ENCODE measurements at regions not wholly inside any gene's neighbourhood (a gene's known extent, or its start where the extent isn't known, plus 50 kb on each side); places are given as distances from the start of the nearest gene placed in this dataset.
"Not testable (repeated sequence)": the region's sequence is repeated elsewhere in the genome, so short reads cannot be mapped to it uniquely, and the experiment has no call there.

DNA sequence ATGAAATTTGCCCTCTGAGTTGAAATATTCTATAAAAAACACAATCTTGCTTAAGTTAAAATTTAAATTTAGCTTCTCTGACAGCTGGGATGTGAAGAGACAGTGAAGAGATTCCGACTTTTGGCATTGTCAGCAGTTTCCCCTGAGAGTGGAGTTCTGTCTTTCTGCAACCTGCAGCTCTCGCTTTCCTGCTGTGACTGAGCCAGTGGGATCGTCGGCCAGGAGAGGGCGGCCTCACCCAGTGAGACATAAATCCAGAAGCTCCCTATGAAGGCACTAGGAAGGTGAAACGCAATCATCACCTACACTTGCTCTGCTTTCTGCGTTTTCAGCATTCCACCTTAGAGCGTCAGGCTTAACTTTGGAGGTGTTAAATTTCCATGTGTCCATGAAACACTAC lies 75.4 kb upstream of the HNMT start:
- DNase-seq (ENCODE audit: low spot score), result peak; percentile 4

GRCh38 chr2:137892739-137893138 lies 71.5 kb upstream of the HNMT start:
- no peak for DNase-seq (ENCODE audit: low spot score)

DNA sequence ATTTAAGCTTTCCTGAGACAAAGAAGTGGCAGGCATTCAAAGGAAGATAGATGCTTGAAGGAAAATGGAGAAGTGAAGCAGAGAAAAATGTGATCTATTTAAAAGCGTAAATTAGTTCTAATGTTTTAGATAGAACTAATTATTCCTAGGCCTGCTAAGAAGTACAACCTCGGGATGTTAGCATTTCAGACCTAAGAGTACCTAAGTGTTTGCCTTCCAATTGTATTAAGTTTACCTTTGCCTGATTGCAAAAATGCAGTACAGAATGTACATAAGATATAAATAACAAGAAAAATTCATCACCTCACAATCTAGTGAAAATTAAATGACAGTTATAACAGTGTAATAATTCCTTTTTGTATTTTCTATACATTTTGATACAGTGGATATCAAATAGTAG lies 71.1 kb upstream of the HNMT start:
- DNase-seq (ENCODE audit: low spot score), result no peak

- no peak for DNase-seq (ENCODE audit: low spot score)
Measured at GRCh38 chr2:137896467-137896866, 67.8 kb upstream of the HNMT start.

DNA sequence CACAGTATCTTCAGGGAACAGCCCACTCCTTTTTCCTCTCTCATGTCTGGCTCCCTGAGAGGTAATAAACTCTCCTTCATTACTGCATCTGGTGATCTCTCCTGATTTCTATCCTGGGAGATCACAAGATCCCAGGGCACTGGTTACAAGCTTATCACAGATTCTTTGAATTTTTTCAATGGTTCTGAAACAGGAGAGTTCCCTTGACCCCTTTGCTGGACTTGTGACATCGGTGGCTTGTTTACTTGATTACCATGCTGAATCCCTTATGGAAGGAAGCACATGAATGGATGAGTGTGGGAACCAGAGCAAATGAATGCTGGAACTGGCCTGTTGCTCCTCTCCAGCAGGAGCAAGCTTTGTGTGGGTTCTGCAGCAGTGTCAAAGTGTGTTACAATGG lies 67.2 kb upstream of the HNMT start:
- no peak for DNase-seq (ENCODE audit: low spot score)

- no peak for DNase-seq (ENCODE audit: low spot score)
Measured at GRCh38 chr2:137900421-137901141, 63.7 kb upstream of the HNMT start.

DNA sequence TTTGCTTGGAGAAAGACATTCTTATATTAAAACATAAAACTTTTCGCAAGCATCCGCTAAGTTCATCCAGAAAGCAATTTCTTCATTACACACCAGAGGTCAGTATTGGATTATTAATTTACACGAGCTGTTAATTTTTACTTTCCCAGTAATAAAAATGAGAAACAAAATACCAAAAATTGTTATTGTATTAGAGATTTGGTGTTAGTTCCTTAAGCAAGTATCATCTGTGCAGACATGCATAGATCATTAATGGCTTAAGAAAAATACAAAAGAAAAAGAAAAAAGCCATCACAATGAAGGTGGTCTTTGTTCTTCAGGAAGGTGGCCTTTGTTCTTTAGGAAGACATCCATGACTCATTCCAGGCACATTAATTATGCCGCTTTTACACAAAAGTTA lies 53.6 kb upstream of the HNMT start:
- DNase-seq (ENCODE audit: low spot score), result peak; percentile 26

- no peak for DNase-seq (ENCODE audit: low spot score)
Measured at GRCh38 chr2:137912371-137912770, 51.9 kb upstream of the HNMT start.

DNA sequence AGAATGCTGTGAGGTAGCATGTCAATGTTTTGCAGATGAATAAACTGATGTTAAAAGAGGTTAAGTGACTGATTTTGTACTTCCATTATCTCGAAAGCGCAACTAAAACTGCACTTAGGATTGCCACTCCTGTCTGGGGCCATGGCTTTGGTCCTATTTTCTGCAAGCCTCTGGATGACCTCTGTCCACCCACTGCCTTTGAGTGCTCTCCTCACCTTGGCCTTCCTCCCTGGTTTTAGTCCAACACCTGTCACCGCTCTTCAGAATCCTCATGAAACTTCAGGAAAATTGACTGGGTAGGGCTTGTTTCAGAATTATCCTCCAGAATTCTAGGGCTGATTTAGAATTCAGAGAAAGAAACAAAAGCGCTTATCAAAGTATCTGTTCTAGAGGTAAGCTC lies 51.1 kb upstream of the HNMT start:
- no peak for DNase-seq (ENCODE audit: low spot score)

GRCh38 chr2:137913648-137914047 lies 50.6 kb upstream of the HNMT start:
- DNase-seq (ENCODE audit: low spot score), result not testable (repeated sequence)
